ACC112 (cell line): ENCODE measurements at regions not wholly inside any gene's neighbourhood (a gene's known extent, or its start where the extent isn't known, plus 50 kb on each side); places are given as distances from the start of the nearest gene placed in this dataset.

Source experiments
- H2AFZ ChIP-seq: fragments of 200-600 bp; sonication (generic); one replicate; pipeline ENCODE4 v1.6.0; 2017; ENCODE audit warnings: antibody characterized with exemption, low read length; ENCODE audit not compliant: unreplicated experiment
- H3K27ac ChIP-seq: fragments of 200-600 bp; sonication (generic); 2 replicates; pipeline ENCODE4 v1.5.1; 2014; ENCODE audit warnings: low read depth, mild to moderate bottlenecking, antibody characterized with exemption, low read length, moderate library complexity
- H3K27me3 ChIP-seq: fragments of 200-600 bp; sonication (generic); 2 replicates; pipeline ENCODE4 v1.6.1; 2014; ENCODE audit warnings: mild to moderate bottlenecking, antibody characterized with exemption, low read length, moderate library complexity, mixed read lengths; ENCODE audit not compliant: insufficient read depth
- H3K36me3 ChIP-seq: fragments of 200-600 bp; sonication (generic); 2 replicates; pipeline ENCODE4 v1.6.1; 2016; ENCODE audit warnings: mild to moderate bottlenecking, antibody characterized with exemption, low read length, moderate library complexity, mixed read lengths; ENCODE audit not compliant: insufficient read depth
- H3K4me1 ChIP-seq: fragments of 200-600 bp; sonication (generic); one replicate; pipeline ENCODE4 v1.6.1; 2016; ENCODE audit warnings: low read length, mixed read lengths; ENCODE audit not compliant: insufficient read depth, unreplicated experiment, control insufficient read depth
- H3K4me3 ChIP-seq: fragments of 200-600 bp; sonication (generic); 2 replicates; pipeline ENCODE4 v1.5.1; 2014; ENCODE audit warnings: mild to moderate bottlenecking, low read depth, low read length
- H3K79me2 ChIP-seq: fragments of 200-600 bp; sonication (generic); one replicate; pipeline ENCODE4 v1.6.0; 2016; ENCODE audit warnings: low read length; ENCODE audit not compliant: control insufficient read depth, unreplicated experiment, insufficient read depth

- Histone ChIP-seq H3K27ac (no peak overlapping the region), H3K79me2 (no peaks in the 10 kb centered on the region), H3K4me3 (no peak overlapping the region), H3K4me1 (no peaks in the 10 kb centered on the region), H3K36me3 (no peaks in the 10 kb centered on the region), H2AFZ (no peak overlapping the region), H3K27me3 (peaks cover 2% of the 10 kb centered on the region; the same call in 1 of the 2 replicates)
Observed at GRCh38 chr19:29085206-29085605, 127.7 kb downstream of the UQCRFS1 start.

DNA sequence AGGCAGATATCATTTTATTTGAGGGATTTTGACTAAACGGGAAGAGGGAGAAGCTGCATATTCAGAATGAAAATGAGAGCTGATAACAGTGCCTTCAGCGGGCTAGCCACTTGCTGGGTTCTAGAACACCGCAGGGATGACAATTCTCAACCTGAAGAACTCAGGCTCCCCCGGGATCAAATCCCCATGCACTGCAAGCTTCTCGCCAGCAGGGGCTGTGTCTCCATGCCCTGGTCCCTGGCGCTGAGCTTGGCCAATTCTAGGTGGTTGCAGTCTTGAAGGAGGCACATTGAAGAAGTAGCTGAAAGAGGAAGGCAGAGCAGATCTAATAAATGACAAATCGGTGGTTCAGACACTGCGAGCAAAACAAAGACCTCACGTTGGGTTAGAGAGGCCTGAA, 128.7 kb downstream of the UQCRFS1 start:
- Histone ChIP-seq H3K27ac (no peak overlapping the region), H2AFZ (no peak overlapping the region), H3K79me2 (no peaks in the 10 kb centered on the region), H3K4me3 (no peak overlapping the region), H3K4me1 (no peaks in the 10 kb centered on the region), H3K36me3 (no peaks in the 10 kb centered on the region), H3K27me3 (peaks cover 2% of the 10 kb centered on the region; the same call in 1 of the 2 replicates)

DNA sequence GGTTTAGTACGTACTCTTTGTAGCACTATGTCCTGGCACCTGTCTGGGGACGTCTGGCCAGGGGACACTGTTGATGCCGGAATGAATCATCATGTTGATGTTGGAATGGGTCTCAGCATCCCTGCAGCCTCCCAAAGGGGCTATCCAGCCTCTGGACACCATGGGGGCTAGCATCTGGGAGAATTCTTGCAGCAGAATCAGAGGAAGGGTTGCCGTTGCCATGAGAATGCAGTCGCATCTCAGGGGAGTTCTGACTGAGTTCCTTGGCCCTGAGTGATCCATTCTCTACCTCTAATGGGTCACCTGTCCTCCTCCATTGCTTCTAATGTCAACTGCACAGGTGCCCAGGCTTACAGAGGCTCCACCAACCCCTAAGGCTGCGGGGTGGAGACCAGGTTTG, 129.1 kb downstream of the UQCRFS1 start:
- Histone ChIP-seq H3K4me1 (no peaks in the 10 kb centered on the region), H3K27ac (no peak overlapping the region), H3K4me3 (no peak overlapping the region), H3K79me2 (no peaks in the 10 kb centered on the region), H3K27me3 (peaks cover 2% of the 10 kb centered on the region; the same call in 1 of the 2 replicates), H3K36me3 (no peaks in the 10 kb centered on the region), H2AFZ (no peak overlapping the region)

DNA sequence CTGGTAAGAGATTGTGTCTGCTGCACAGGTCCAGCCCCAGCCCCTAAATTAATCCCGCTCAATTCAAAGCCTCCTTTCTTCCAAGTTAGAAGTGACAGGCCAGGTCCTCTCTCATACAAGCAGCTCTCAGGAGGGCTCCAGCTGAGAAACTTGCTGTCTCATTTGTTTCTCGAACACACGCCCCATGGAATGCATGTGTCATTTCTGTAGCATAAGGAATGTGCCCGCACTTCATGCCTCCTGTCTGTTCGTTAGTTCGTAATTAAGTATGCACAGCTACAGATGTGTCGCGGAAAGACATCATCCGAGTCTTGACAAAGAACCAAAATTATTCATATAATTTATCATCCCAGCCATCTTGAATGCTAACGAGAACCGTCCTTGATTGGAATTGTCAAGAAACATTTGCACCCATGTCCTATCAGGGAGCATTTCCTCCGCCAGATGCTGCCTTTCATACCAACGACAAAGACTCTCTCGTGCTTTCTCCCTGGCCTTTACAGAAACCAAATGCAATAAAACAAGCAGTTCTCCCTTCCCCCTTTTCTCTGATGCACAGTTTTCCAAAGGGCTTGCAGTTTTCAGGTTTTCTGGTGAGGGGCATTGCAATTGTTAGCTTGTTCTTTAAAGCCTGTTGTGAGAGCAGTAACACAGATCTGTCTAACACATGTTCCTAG, 133.5 kb downstream of the UQCRFS1 start:
- Histone ChIP-seq H3K36me3 (no peaks in the 10 kb centered on the region), H3K4me3 (no peak overlapping the region), H2AFZ (no peak overlapping the region), H3K27ac (no peak overlapping the region), H3K79me2 (no peaks in the 10 kb centered on the region), H3K27me3 (peaks cover 2% of the 10 kb centered on the region; the same call in 1 of the 2 replicates), H3K4me1 (no peaks in the 10 kb centered on the region)

GRCh38 chr19:29076963-29077362, 136.0 kb downstream of the UQCRFS1 start:
- no peaks in the 10 kb centered on the region for H3K4me1 ChIP-seq

DNA sequence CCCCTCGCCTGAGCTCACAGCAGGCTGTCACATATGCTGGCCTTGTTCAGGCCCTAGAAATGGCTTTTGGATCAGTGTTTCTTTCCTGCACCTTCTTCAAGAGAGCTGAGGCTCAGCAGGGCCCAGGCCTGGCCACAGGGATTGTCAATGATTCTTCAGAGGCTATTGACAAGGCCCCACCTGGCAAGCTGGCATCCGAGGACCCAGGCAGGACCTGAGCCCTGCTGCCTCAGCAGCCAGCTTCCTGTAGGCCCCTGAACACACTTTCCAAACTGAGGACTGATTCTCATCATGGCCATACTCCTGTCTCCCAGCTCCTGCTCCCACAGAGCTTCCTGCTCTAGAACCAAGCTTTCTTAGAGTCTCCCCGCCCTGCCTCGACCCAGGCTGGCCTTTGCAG, 136.8 kb downstream of the UQCRFS1 start:
- Histone ChIP-seq H3K4me3 (no peak overlapping the region), H3K36me3 (no peaks in the 10 kb centered on the region), H3K79me2 (no peaks in the 10 kb centered on the region), H3K4me1 (no peaks in the 10 kb centered on the region), H3K27ac (no peak overlapping the region), H2AFZ (no peak overlapping the region), H3K27me3 (no peaks in the 10 kb centered on the region)

More at GRCh38 chr19:29076963-29077362, 136.0 kb downstream of the UQCRFS1 start:
- H3K36me3 ChIP-seq = no peaks in the 10 kb centered on the region
- H3K4me3 ChIP-seq = no peak overlapping the region
- H3K79me2 ChIP-seq = no peaks in the 10 kb centered on the region
- no peak overlapping the region for H3K27ac ChIP-seq
- H2AFZ ChIP-seq = no peak overlapping the region
- 0 out of 2 replicates have a peak, but pooled peaks cover under 1% of the 10 kb centered on the region for H3K27me3 ChIP-seq

- no peaks in the 10 kb centered on the region for H3K27me3 ChIP-seq
- no peaks in the 10 kb centered on the region for H3K79me2 ChIP-seq
- no peak overlapping the region for H3K27ac ChIP-seq
- no peaks in the 10 kb centered on the region for H3K36me3 ChIP-seq
- H3K4me1 ChIP-seq = no peaks in the 10 kb centered on the region
- H2AFZ ChIP-seq = no peak overlapping the region
- no peak overlapping the region for H3K4me3 ChIP-seq
Observed at GRCh38 chr19:29075149-29075548, 137.8 kb downstream of the UQCRFS1 start.

- H3K36me3 ChIP-seq = no peaks in the 10 kb centered on the region
- H2AFZ ChIP-seq = no peak overlapping the region
Observed at GRCh38 chr19:29074579-29074978, 138.4 kb downstream of the UQCRFS1 start.

GRCh38 chr19:29067831-29068230, 145.1 kb downstream of the UQCRFS1 start:
- Histone ChIP-seq H3K27me3 (peaks cover 6% of the 10 kb centered on the region; the same call in 1 of the 2 replicates), H3K27ac (no peak overlapping the region), H2AFZ (no peak overlapping the region), H3K79me2 (no peaks in the 10 kb centered on the region), H3K4me3 (no peak overlapping the region), H3K36me3 (no peaks in the 10 kb centered on the region), H3K4me1 (no peaks in the 10 kb centered on the region)

More at GRCh38 chr19:29074579-29074978, 138.4 kb downstream of the UQCRFS1 start:
- Histone ChIP-seq H3K27me3 (no peaks in the 10 kb centered on the region), H3K79me2 (no peaks in the 10 kb centered on the region), H3K27ac (no peak overlapping the region), H3K4me1 (no peaks in the 10 kb centered on the region), H3K4me3 (no peak overlapping the region)

- no peaks in the 10 kb centered on the region for H3K79me2 ChIP-seq
- no peaks in the 10 kb centered on the region for H3K36me3 ChIP-seq
- no peaks in the 10 kb centered on the region for H3K4me1 ChIP-seq
- peaks cover 6% of the 10 kb centered on the region; the same call in 1 of the 2 replicates for H3K27me3 ChIP-seq
- H3K27ac ChIP-seq = no peak overlapping the region
- no peak overlapping the region for H3K4me3 ChIP-seq
- no peak overlapping the region for H2AFZ ChIP-seq
Observed at GRCh38 chr19:29062475-29063435, 150.2 kb downstream of the UQCRFS1 start.
